A673 (cell line): ENCODE measurements at regions not wholly inside any gene's neighbourhood (a gene's known extent, or its start where the extent isn't known, plus 50 kb on each side); places are given as distances from the start of the nearest gene placed in this dataset.

Experiments used
- BruUV-seq: library from RNA; stranded (reverse); fragments of 400-500 nt; replicated peaks from 2 replicates; lab custom pipeline; 2021; lab: Mats Ljungman, UMichigan
- CTCF ChIA-PET: fragments of 300-600 bp; sonication (Branson Sonifier 250); formaldehyde crosslinking; loops from one replicate; lab custom pipeline; 2022; ENCODE audit warnings: antibody characterized with exemption; lab: Charles Lee
- POLR2A ChIA-PET: fragments of 300-600 bp; sonication (Branson Sonifier 250); formaldehyde crosslinking; loops from one replicate; lab custom pipeline; 2022; ENCODE audit warnings: antibody characterized with exemption; ENCODE audit not compliant: low non-redundant PET; lab: Charles Lee
- DNase-seq: peaks from one replicate; pipeline ENCODE4 v3.0.0-alpha.2; 2015; ENCODE audit warnings: low spot score
- H3K27ac ChIP-seq: fragments of 200-600 bp; sonication (generic); 2 replicates; pipeline ENCODE4 v1.5.1; 2016; ENCODE audit warnings: mixed run types, low read depth, mild to moderate bottlenecking, mixed read lengths, antibody characterized with exemption, low read length; ENCODE audit not compliant: poor library complexity, severe bottlenecking
- H3K27me3 ChIP-seq: fragments of 200-600 bp; sonication (generic); replicated peaks from 2 replicates; pipeline ENCODE4 v1.6.1; 2017; ENCODE audit warnings: mixed run types, low read depth, mild to moderate bottlenecking, mixed read lengths, antibody characterized with exemption, low read length; ENCODE audit not compliant: insufficient read depth, poor library complexity
- H3K36me3 ChIP-seq: fragments of 200-600 bp; sonication (generic); 2 replicates; pipeline ENCODE4 v1.6.1; 2016; ENCODE audit warnings: mixed run types, mild to moderate bottlenecking, mixed read lengths, antibody characterized with exemption, low read length; ENCODE audit not compliant: insufficient read depth, poor library complexity, severe bottlenecking
- H3K4me1 ChIP-seq: fragments of 200-600 bp; sonication (generic); 2 replicates; pipeline ENCODE4 v1.6.1; 2017; ENCODE audit warnings: mixed run types, mild to moderate bottlenecking, mixed read lengths, antibody characterized with exemption, low read length; ENCODE audit not compliant: insufficient read depth, poor library complexity, severe bottlenecking
- H3K4me3 ChIP-seq: fragments of 200-600 bp; sonication (generic); 2 replicates; pipeline ENCODE4 v1.5.1; 2016; ENCODE audit warnings: low read depth, mixed run types, mild to moderate bottlenecking, mixed read lengths, low read length; ENCODE audit not compliant: poor library complexity, severe bottlenecking
- H3K9me3 ChIP-seq: fragments of 200-600 bp; sonication (generic); 2 replicates; pipeline ENCODE4 v1.6.1; 2016; ENCODE audit warnings: mixed run types, low read depth, mild to moderate bottlenecking, mixed read lengths, antibody characterized with exemption, low read length; ENCODE audit not compliant: poor library complexity, severe bottlenecking
- CTCF ChIP-seq: fragments of 300-800, 200-600 bp; sonication (generic); conservative IDR thresholded peaks from 2 replicates; pipeline ENCODE4 v1.5.1; 2017; ENCODE audit warnings: low read depth, mild to moderate bottlenecking, antibody characterized with exemption, low read length, moderate library complexity, mixed read lengths
- EZH2 ChIP-seq: fragments of 200-600 bp; sonication (generic); IDR thresholded peaks from 2 replicates; pipeline ENCODE4 v1.6.1; 2017; ENCODE audit warnings: borderline replicate concordance, low read depth, mild to moderate bottlenecking, mixed read lengths, antibody characterized with exemption, low read length; ENCODE audit not compliant: poor library complexity, severe bottlenecking
- intact Hi-C: fragments of 100-400 bp; cut with micrococcal nuclease; formaldehyde crosslinking; loops from one replicate; pipeline ENCODE4 v1.10.0; 2022; ENCODE audit not compliant: unreplicated experiment

- ChIA-PET CTCF (no interaction called here), POLR2A (no interaction called here)
- Histone ChIP-seq H3K27ac (no peak overlapping the region), H3K4me1 (no peaks in the 10 kb centered on the region), H3K4me3 (no peak overlapping the region), H3K9me3 (no peaks in the 10 kb centered on the region), H3K27me3 (no peaks in the 10 kb centered on the region), H3K36me3 (no peaks in the 10 kb centered on the region)
- BruUV-seq = no TSS peak
- TF ChIP-seq EZH2 = no peak
- intact Hi-C loops = no loop called here
- no peak for DNase-seq
Observed at GRCh38 chr16:76175718-76176117, 101.5 kb upstream of the CNTNAP4 start.

- CTCF ChIA-PET = no interaction called here
Observed at GRCh38 chr16:76176153-76176552, 101.0 kb upstream of the CNTNAP4 start.

GRCh38 chr16:76176616-76177015, 100.6 kb upstream of the CNTNAP4 start:
- H3K27me3 ChIP-seq = no peaks in the 10 kb centered on the region
- DNase-seq = no peak
- no peaks in the 10 kb centered on the region for H3K36me3 ChIP-seq
- H3K4me1 ChIP-seq = no peaks in the 10 kb centered on the region
- no peaks in the 10 kb centered on the region for H3K9me3 ChIP-seq
- no peak overlapping the region for H3K4me3 ChIP-seq
- intact Hi-C loops = no loop called here
- H3K27ac ChIP-seq = no peak overlapping the region
- no TSS peak for BruUV-seq
- ChIA-PET CTCF (no interaction called here), POLR2A (no interaction called here)
- TF ChIP-seq EZH2 (no peak), CTCF (no peak)

More at GRCh38 chr16:76176153-76176552, 101.0 kb upstream of the CNTNAP4 start:
- no peak overlapping the region for H3K4me3 ChIP-seq
- H3K27ac ChIP-seq = no peak overlapping the region
- TF ChIP-seq EZH2 (no peak), CTCF (no peak)
- POLR2A ChIA-PET = no interaction called here
- DNase-seq = no peak
- no TSS peak for BruUV-seq
- no peaks in the 10 kb centered on the region for H3K9me3 ChIP-seq
- intact Hi-C loops = no loop called here
- H3K4me1 ChIP-seq = no peaks in the 10 kb centered on the region
- H3K36me3 ChIP-seq = no peaks in the 10 kb centered on the region
- no peaks in the 10 kb centered on the region for H3K27me3 ChIP-seq

GRCh38 chr16:76182041-76182635, 95.1 kb upstream of the CNTNAP4 start:
- Histone ChIP-seq H3K27me3 (no peaks in the 10 kb centered on the region), H3K27ac (no peak overlapping the region), H3K9me3 (no peaks in the 10 kb centered on the region), H3K36me3 (no peaks in the 10 kb centered on the region), H3K4me1 (no peaks in the 10 kb centered on the region), H3K4me3 (no peak overlapping the region)
- no peak for TF ChIP-seq CTCF
- TF ChIP-seq EZH2 = no peak
- intact Hi-C loops = no loop called here
- ChIA-PET POLR2A (no interaction called here), CTCF (no interaction called here)
- BruUV-seq = no TSS peak
- DNase-seq = no peak
